ENCODE measurements at regions not wholly inside any gene's neighbourhood (a gene's known extent, or its start where the extent isn't known, plus 50 kb on each side); places are given as distances from the start of the nearest gene placed in this dataset.

DNA sequence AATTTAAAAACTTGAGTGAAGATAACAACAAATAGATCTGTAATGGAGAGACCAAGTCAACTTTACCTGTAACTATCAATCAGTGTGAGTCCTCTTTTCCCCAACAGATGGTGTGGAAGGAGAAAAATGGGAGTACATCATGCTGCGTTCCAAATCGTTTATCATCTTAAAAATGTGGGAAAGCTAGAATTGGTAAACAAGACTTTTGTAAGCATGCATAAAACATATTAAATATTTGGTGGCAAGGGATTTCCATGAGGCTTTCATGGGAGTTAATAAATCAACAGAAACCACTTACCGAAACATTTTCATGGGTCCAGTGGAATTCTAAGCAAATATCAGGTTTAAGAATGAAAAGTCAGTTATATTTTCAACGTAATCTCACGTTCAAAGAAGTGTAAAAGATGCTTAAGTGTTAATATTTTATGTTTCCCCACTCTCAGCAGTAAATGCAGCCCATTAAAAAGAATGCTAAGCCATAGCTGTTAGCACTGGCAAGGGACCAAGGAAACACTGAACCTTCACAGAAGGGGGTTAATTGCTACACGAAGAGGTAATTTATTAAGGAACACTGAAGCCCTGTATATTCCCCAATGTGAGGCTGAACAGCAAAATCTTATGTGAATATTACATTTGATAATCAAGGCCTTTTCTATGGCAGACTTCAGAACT is 117.0 kb downstream of the ZC3H11B start:
- H3K36me3 ChIP-seq (replicated peaks), result no peaks in the 10 kb centered on the region
- DNase-seq, result no peak
- in situ Hi-C loops (cut with HindIII; ENCODE audit: low pct_ligation_motif_present, low sequenced_read_pairs), result no loop called here
- no peak overlapping the region for H3K27ac ChIP-seq
- TF ChIP-seq, protein P1, sequence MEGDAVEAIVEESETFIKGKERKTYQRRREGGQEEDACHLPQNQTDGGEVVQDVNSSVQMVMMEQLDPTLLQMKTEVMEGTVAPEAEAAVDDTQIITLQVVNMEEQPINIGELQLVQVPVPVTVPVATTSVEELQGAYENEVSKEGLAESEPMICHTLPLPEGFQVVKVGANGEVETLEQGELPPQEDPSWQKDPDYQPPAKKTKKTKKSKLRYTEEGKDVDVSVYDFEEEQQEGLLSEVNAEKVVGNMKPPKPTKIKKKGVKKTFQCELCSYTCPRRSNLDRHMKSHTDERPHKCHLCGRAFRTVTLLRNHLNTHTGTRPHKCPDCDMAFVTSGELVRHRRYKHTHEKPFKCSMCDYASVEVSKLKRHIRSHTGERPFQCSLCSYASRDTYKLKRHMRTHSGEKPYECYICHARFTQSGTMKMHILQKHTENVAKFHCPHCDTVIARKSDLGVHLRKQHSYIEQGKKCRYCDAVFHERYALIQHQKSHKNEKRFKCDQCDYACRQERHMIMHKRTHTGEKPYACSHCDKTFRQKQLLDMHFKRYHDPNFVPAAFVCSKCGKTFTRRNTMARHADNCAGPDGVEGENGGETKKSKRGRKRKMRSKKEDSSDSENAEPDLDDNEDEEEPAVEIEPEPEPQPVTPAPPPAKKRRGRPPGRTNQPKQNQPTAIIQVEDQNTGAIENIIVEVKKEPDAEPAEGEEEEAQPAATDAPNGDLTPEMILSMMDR (IDR thresholded peaks at IDR 0.05; ENCODE audit: low read depth, low read length, missing control alignments), result no peak
- H3K27me3 ChIP-seq (replicated peaks), result no peaks in the 10 kb centered on the region
- no peak overlapping the region for H3K4me3 ChIP-seq (ENCODE audit: low read depth, low read length)

DNA sequence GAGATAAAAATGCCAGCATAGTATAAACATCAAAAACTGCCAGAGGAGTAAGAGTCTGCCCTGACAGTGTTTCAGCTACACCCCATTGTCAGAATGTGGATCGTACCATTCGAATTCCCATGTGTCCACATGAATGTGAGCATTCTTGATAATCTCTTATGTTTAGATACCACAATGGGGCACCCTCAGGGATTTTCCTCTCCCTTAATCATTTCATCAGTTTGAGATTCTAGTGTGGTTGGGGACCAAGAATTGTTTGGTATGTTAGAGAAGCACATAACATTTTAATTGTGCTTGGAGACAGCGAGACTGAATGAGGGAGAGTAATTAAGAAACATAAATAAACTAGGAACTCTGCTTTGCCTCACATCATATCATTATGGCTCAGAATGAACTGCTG is 120.2 kb downstream of the ZC3H11B start:
- H3K4me3 ChIP-seq (ENCODE audit: low read depth, low read length), result no peak overlapping the region
- no peak for DNase-seq
- TF ChIP-seq, protein P1 (IDR thresholded peaks at IDR 0.05; ENCODE audit: low read depth, low read length, missing control alignments), result no peak
- H3K27me3 ChIP-seq (replicated peaks), result no peaks in the 10 kb centered on the region
- no peaks in the 10 kb centered on the region for H3K36me3 ChIP-seq (replicated peaks)
- H3K27ac ChIP-seq, result no peak overlapping the region
- in situ Hi-C loops (cut with HindIII; ENCODE audit: low pct_ligation_motif_present, low sequenced_read_pairs), result no loop called here

DNA sequence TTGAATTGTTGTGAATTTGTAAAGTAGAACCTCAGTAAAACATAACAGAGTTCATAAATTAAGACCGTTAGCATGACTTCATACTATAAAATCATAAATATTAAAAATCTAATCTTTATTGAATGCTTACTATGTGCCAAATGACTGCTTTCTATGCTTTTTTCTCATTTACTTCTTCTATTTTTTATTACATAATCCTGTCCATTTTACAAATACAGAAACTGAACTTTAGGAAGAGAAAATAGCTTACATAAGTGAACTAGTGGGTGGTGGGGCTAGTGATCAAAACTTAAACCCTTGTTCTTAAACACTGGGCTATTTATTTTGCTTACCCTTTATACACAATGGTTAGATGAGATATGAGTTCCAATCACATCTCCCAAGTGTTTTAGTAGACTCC is 122.3 kb downstream of the ZC3H11B start:
- TF ChIP-seq, protein P1 (IDR thresholded peaks at IDR 0.05; ENCODE audit: low read depth, low read length, missing control alignments), result no peak
- no peak for DNase-seq
- no peaks in the 10 kb centered on the region for H3K27me3 ChIP-seq (replicated peaks)
- H3K36me3 ChIP-seq (replicated peaks), result no peaks in the 10 kb centered on the region
- no peak overlapping the region for H3K27ac ChIP-seq
- in situ Hi-C loops (cut with HindIII; ENCODE audit: low pct_ligation_motif_present, low sequenced_read_pairs), result no loop called here
- no peak overlapping the region for H3K4me3 ChIP-seq (ENCODE audit: low read depth, low read length)

DNA sequence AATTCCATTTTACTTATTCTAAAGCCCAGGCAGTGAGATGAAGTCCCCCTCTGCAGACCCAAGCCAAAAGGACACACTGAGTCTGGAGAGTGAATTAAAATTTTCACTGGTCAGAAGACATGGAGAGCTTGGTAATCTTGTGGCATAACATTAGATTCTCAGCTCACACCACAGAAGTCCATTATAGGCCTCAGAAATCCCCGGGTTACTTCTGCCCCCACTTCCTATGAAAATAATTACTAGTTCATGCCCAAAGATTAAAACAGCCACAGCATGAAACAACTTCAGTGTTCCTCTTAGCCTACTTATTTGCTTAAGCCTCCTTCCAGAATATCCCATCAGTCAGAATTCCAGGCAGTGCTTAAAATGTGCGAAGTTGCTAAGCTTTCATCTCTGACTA is 123.3 kb downstream of the ZC3H11B start:
- no peaks in the 10 kb centered on the region for H3K36me3 ChIP-seq (replicated peaks)
- H3K27ac ChIP-seq, result no peak overlapping the region
- H3K4me3 ChIP-seq (ENCODE audit: low read depth, low read length), result no peak overlapping the region
- no peaks in the 10 kb centered on the region for H3K27me3 ChIP-seq (replicated peaks)
- in situ Hi-C loops (cut with HindIII; ENCODE audit: low pct_ligation_motif_present, low sequenced_read_pairs), result no loop called here
- no peak for DNase-seq
- TF ChIP-seq, protein P1 (IDR thresholded peaks at IDR 0.05; ENCODE audit: low read depth, low read length, missing control alignments), result no peak

DNA sequence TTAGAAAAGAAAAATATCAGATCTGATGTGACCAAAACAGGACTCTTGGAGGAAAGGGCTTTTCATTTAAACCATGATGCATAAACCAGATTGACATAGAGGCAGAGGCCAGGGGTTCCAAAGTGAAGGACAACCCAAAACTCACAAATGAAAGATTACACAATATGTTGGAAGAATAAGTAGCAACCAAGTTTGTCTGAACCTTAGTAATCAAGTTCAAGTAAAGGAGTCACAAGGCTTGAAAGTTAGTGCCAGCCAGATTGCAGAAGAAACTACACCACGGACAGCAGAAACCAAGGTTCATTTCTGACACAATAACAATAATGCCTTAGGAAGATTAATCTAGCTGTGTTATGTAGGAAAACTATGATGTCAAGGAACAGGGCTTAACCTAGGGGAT is 124.6 kb downstream of the ZC3H11B start:
- TF ChIP-seq, protein P1 (IDR thresholded peaks at IDR 0.05; ENCODE audit: low read depth, low read length, missing control alignments), result no peak
- Histone ChIP-seq H3K36me3 (replicated peaks) (no peaks in the 10 kb centered on the region), H3K27ac (no peak overlapping the region), H3K4me3 (ENCODE audit: low read depth, low read length) (no peak overlapping the region), H3K27me3 (replicated peaks) (no peaks in the 10 kb centered on the region)
- in situ Hi-C loops (cut with HindIII; ENCODE audit: low pct_ligation_motif_present, low sequenced_read_pairs), result no loop called here
- no peak for DNase-seq

DNA sequence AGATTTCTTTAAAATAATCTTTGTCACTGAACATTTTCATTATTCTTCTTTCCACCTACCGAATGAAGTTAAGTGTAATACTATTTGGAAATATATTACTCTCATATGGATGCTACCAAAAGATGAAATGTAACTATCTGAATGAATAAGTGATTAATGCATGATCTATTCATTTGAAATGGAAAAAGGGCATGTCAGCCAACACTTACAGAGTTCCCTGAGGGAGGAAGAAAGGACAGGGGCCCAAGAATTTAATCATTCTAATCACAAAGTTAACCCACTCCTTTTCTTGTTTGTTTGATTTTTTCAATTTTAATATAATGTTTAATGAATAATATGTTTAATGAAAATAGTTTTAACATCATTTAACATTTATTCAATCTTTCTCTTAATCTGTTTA is 129.4 kb downstream of the ZC3H11B start:
- TF ChIP-seq, protein P1 (IDR thresholded peaks at IDR 0.05; ENCODE audit: low read depth, low read length, missing control alignments), result no peak
- no peak for DNase-seq
- no peaks in the 10 kb centered on the region for H3K27me3 ChIP-seq (replicated peaks)
- no peaks in the 10 kb centered on the region for H3K36me3 ChIP-seq (replicated peaks)
- in situ Hi-C loops (cut with HindIII; ENCODE audit: low pct_ligation_motif_present, low sequenced_read_pairs), result no loop called here
- H3K27ac ChIP-seq, result no peak overlapping the region
- no peak overlapping the region for H3K4me3 ChIP-seq (ENCODE audit: low read depth, low read length)
